ENCODE measurements at regions not wholly inside any gene's neighbourhood (a gene's known extent, or its start where the extent isn't known, plus 50 kb on each side); places are given as distances from the start of the nearest gene placed in this dataset.

- DNase-seq, result no peak
- Histone ChIP-seq H3K36me3 (no peaks in the 10 kb centered on the region), H3K27me3 (ENCODE audit: insufficient read depth, low read depth, severe bottlenecking) (no peaks in the 10 kb centered on the region), H3K27ac (no peak overlapping the region), H3K4me3 (ENCODE audit: low read depth, low read length) (no peak overlapping the region), H3K9me3 (ENCODE audit: severe bottlenecking) (peaks cover 13% of the 10 kb centered on the region)
- no peak for TF ChIP-seq CTCF (IDR thresholded peaks at IDR 0.05; ENCODE audit: low read depth, low read length)
Observed at GRCh38 chr2:508121-508520, 169.1 kb downstream of the TMEM18 start.

GRCh38 chr2:506866-507265 lies 170.3 kb downstream of the TMEM18 start:
- Histone ChIP-seq H3K27ac (no peak overlapping the region), H3K27me3 (ENCODE audit: insufficient read depth, low read depth, severe bottlenecking) (no peaks in the 10 kb centered on the region), H3K9me3 (ENCODE audit: severe bottlenecking) (peaks cover 13% of the 10 kb centered on the region), H3K4me3 (ENCODE audit: low read depth, low read length) (no peak overlapping the region), H3K36me3 (no peaks in the 10 kb centered on the region)
- TF ChIP-seq CTCF (IDR thresholded peaks at IDR 0.05; ENCODE audit: low read depth, low read length), result no peak
- DNase-seq, result no peak

GRCh38 chr2:506451-506850 lies 170.8 kb downstream of the TMEM18 start:
- Histone ChIP-seq H3K9me3 (ENCODE audit: severe bottlenecking) (peaks cover 13% of the 10 kb centered on the region), H3K36me3 (no peaks in the 10 kb centered on the region), H3K4me3 (ENCODE audit: low read depth, low read length) (no peak overlapping the region), H3K27ac (no peak overlapping the region), H3K27me3 (ENCODE audit: insufficient read depth, low read depth, severe bottlenecking) (no peaks in the 10 kb centered on the region)
- DNase-seq, result no peak
- no peak for TF ChIP-seq CTCF (IDR thresholded peaks at IDR 0.05; ENCODE audit: low read depth, low read length)

- Histone ChIP-seq H3K9me3 (ENCODE audit: severe bottlenecking) (peaks cover 11% of the 10 kb centered on the region), H3K4me3 (ENCODE audit: low read depth, low read length) (no peak overlapping the region), H3K36me3 (no peaks in the 10 kb centered on the region), H3K27me3 (ENCODE audit: insufficient read depth, low read depth, severe bottlenecking) (no peaks in the 10 kb centered on the region), H3K27ac (no peak overlapping the region)
- no peak for TF ChIP-seq CTCF (IDR thresholded peaks at IDR 0.05; ENCODE audit: low read depth, low read length)
- no peak for DNase-seq
Observed at GRCh38 chr2:505941-506340, 171.3 kb downstream of the TMEM18 start.

GRCh38 chr2:503288-503999 lies 173.8 kb downstream of the TMEM18 start:
- no peak for TF ChIP-seq CTCF (IDR thresholded peaks at IDR 0.05; ENCODE audit: low read depth, low read length)
- no peaks in the 10 kb centered on the region for H3K27me3 ChIP-seq (ENCODE audit: insufficient read depth, low read depth, severe bottlenecking)

GRCh38 chr2:502831-503230 lies 174.4 kb downstream of the TMEM18 start:
- no peak for TF ChIP-seq CTCF (IDR thresholded peaks at IDR 0.05; ENCODE audit: low read depth, low read length)
- H3K9me3 ChIP-seq (ENCODE audit: severe bottlenecking), result no peaks in the 10 kb centered on the region
- no peaks in the 10 kb centered on the region for H3K27me3 ChIP-seq (ENCODE audit: insufficient read depth, low read depth, severe bottlenecking)
- no peaks in the 10 kb centered on the region for H3K36me3 ChIP-seq
- H3K27ac ChIP-seq, result no peak overlapping the region
- no peak overlapping the region for H3K4me3 ChIP-seq (ENCODE audit: low read depth, low read length)
- no peak for DNase-seq

More at GRCh38 chr2:503288-503999, 173.8 kb downstream of the TMEM18 start:
- H3K36me3 ChIP-seq, result no peaks in the 10 kb centered on the region
- no peaks in the 10 kb centered on the region for H3K9me3 ChIP-seq (ENCODE audit: severe bottlenecking)
- no peak overlapping the region for H3K4me3 ChIP-seq (ENCODE audit: low read depth, low read length)
- no peak overlapping the region for H3K27ac ChIP-seq
- no peak for DNase-seq

Measured in WERI-Rb-1 (cell line).